H1 (cell line): ENCODE measurements at regions not wholly inside any gene's neighbourhood (a gene's known extent, or its start where the extent isn't known, plus 50 kb on each side); places are given as distances from the start of the nearest gene placed in this dataset.

Source experiments
- CTCF ChIA-PET: fragments of 300-600 bp; sonication (Branson Sonifier 250); formaldehyde crosslinking; loops from one replicate; lab custom pipeline; 2021; ENCODE audit not compliant: partially characterized antibody; lab: Charles Lee
- POLR2A ChIA-PET: fragments of 300-600 bp; sonication (Branson Sonifier 250); formaldehyde crosslinking; loops from one replicate; lab custom pipeline; 2021; ENCODE audit warnings: inconsistent platforms; ENCODE audit not compliant: partially characterized antibody; lab: Charles Lee
- DNase-seq, 2 experiments: peaks; one replicate each; pipeline versions ENCODE4 v3.0.0 to v3.0.0-alpha.2; 2010 to 2022; ENCODE audit warnings: low spot score in 2 of 2, low read depth in 1 of 2, mixed read lengths in 1 of 2
- FAIRE-seq: peaks from 2 replicates; lab custom pipeline; 2011; peaks lifted over from hg19 to GRCh38; lab: Jason Lieb, UNC
- H2AFZ ChIP-seq: 2 replicates; pipeline ENCODE4 v1.8.1; 2012; ENCODE audit warnings: low read length, inconsistent platforms
- H2AK5ac ChIP-seq: 2 replicates; pipeline ENCODE4 v1.6.1; 2013; ENCODE audit warnings: low read depth, low read length
- H2BK120ac ChIP-seq: replicated peaks from 2 replicates; pipeline ENCODE3; 2013; ENCODE audit warnings: low read depth, low read length, inconsistent platforms
- H2BK12ac ChIP-seq: 2 replicates; pipeline ENCODE4 v1.6.1; 2013; ENCODE audit warnings: low read depth, low read length
- H2BK15ac ChIP-seq: 2 replicates; pipeline ENCODE4 v1.6.1; 2013; ENCODE audit warnings: low read length
- H2BK20ac ChIP-seq: 2 replicates; pipeline ENCODE4 v1.6.1; 2013; ENCODE audit warnings: low read length
- H2BK5ac ChIP-seq: 2 replicates; pipeline ENCODE4 v1.6.1; 2013; ENCODE audit warnings: low read depth, low read length
- H3K14ac ChIP-seq: 2 replicates; pipeline ENCODE4 v1.6.1; 2013; ENCODE audit warnings: inconsistent platforms; ENCODE audit not compliant: insufficient read length
- H3K18ac ChIP-seq: 2 replicates; pipeline ENCODE4 v1.6.1; 2013; ENCODE audit warnings: low read length; ENCODE audit errors: extremely low read depth
- H3K23ac ChIP-seq: 2 replicates; pipeline ENCODE4 v1.6.1; 2013; ENCODE audit warnings: inconsistent platforms; ENCODE audit not compliant: insufficient read length
- H3K23me2 ChIP-seq: 2 replicates; pipeline ENCODE4 v1.6.1; 2013; ENCODE audit warnings: low read depth, low read length
- H3K27ac ChIP-seq: 2 replicates; pipeline ENCODE4 v1.6.1; 2011; ENCODE audit warnings: low read depth, low read length, inconsistent platforms
- H3K27me3 ChIP-seq, 4 experiments: replicated peaks in 1 of 4; 1 replicate in 1 of 4; 2 replicates in 3 of 4; pipeline versions ENCODE4 v1.6.1 to v1.8.1; 2011 to 2013; ENCODE audit warnings: low read length in 3 of 4, mild to moderate bottlenecking in 3 of 4, inconsistent platforms in 2 of 4, mixed read lengths in 2 of 4, moderate library complexity in 1 of 4; ENCODE audit not compliant: control insufficient read depth in 3 of 4, insufficient read depth in 3 of 4; ENCODE audit errors: extremely low read depth in 1 of 4
- H3K36me3 ChIP-seq, 4 experiments: 2 replicates each; pipeline versions ENCODE4 v1.6.1 to v1.8.1; 2011 to 2013; ENCODE audit warnings: mild to moderate bottlenecking in 4 of 4, low read length in 3 of 4, moderate library complexity in 2 of 4, control low read depth in 1 of 4, inconsistent platforms in 1 of 4; ENCODE audit not compliant: insufficient read depth in 4 of 4, control insufficient read depth in 2 of 4
- H3K4ac ChIP-seq: replicated peaks from 2 replicates; pipeline ENCODE3; 2013; ENCODE audit warnings: low read length, low read depth, mixed read lengths, inconsistent platforms; ENCODE audit not compliant: insufficient read length
- H3K4me1 ChIP-seq, 4 experiments: replicated peaks in 1 of 4; 1 replicate in 1 of 4; 2 replicates in 3 of 4; pipeline versions ENCODE4 v1.6.1 to v1.8.1; 2011 to 2013; ENCODE audit warnings: low read length in 3 of 4, inconsistent platforms in 2 of 4, mixed read lengths in 1 of 4; ENCODE audit not compliant: insufficient read depth in 4 of 4, control insufficient read depth in 3 of 4
- H3K4me2 ChIP-seq, 2 experiments: 2 replicates each; pipeline versions ENCODE4 v1.6.1 to v1.8.1; 2011 to 2013; ENCODE audit warnings: low read depth in 2 of 2, low read length in 2 of 2, control low read depth in 1 of 2, inconsistent platforms in 1 of 2, mild to moderate bottlenecking in 1 of 2; ENCODE audit not compliant: insufficient read depth in 1 of 2
- H3K4me3 ChIP-seq, 4 experiments: fragments of 200-600, 300-600 bp in 1 of 4; sonication (generic), shearing (Covaris generic), sonication (Bioruptor Twin) in 1 of 4; 2 replicates each; pipeline versions ENCODE4 v1.5.1 to v1.8.1; 2011 to 2016; ENCODE audit warnings: low read length in 4 of 4, low read depth in 3 of 4, control low read depth in 2 of 4, inconsistent platforms in 2 of 4, mild to moderate bottlenecking in 2 of 4, mixed read lengths in 1 of 4, moderate library complexity in 1 of 4; ENCODE audit not compliant: insufficient read depth in 2 of 4; ENCODE audit errors: extremely low read depth in 1 of 4
- H3K56ac ChIP-seq: replicated peaks from 2 replicates; pipeline ENCODE3; 2013; ENCODE audit warnings: low read depth, mild to moderate bottlenecking, mixed read lengths, low read length, inconsistent platforms; ENCODE audit not compliant: insufficient read length
- H3K79me1 ChIP-seq: 2 replicates; pipeline ENCODE4 v1.6.1; 2013; ENCODE audit warnings: low read depth, low read length, control low read depth
- H3K79me2 ChIP-seq, 2 experiments: 2 replicates each; pipeline versions ENCODE4 v1.6.1 to v1.8.1; 2012 to 2013; ENCODE audit warnings: low read length in 2 of 2, mild to moderate bottlenecking in 2 of 2, inconsistent platforms in 1 of 2; ENCODE audit not compliant: insufficient read depth in 2 of 2, control insufficient read depth in 1 of 2
- H3K9ac ChIP-seq, 4 experiments: replicated peaks in 1 of 4; 1 replicate in 1 of 4; 2 replicates in 3 of 4; pipeline versions ENCODE4 v1.6.1 to v1.8.1; 2011 to 2013; ENCODE audit warnings: low read depth in 3 of 4, low read length in 3 of 4, control low read depth in 2 of 4, mild to moderate bottlenecking in 2 of 4, moderate library complexity in 2 of 4, inconsistent platforms in 1 of 4; ENCODE audit errors: extremely low read depth in 1 of 4
- H3K9me3 ChIP-seq, 2 experiments: 2 replicates each; pipeline versions ENCODE4 v1.6.1 to v1.8.1; 2012 to 2013; ENCODE audit warnings: mild to moderate bottlenecking in 2 of 2, moderate library complexity in 2 of 2, control low read depth in 1 of 2, inconsistent platforms in 1 of 2, low read depth in 1 of 2, low read length in 1 of 2, mixed read lengths in 1 of 2; ENCODE audit not compliant: insufficient read depth in 2 of 2
- H4K20me1 ChIP-seq, 2 experiments: replicated peaks in 1 of 2; 2 replicates each; pipeline versions ENCODE3 to v1.8.1; 2011 to 2013; ENCODE audit warnings: inconsistent platforms in 2 of 2, low read length in 2 of 2, mild to moderate bottlenecking in 1 of 2; ENCODE audit not compliant: insufficient read depth in 2 of 2, control insufficient read depth in 1 of 2
- H4K5ac ChIP-seq: 2 replicates; pipeline ENCODE4 v1.6.1; 2013; ENCODE audit warnings: low read length, low read depth, mixed read lengths, inconsistent platforms; ENCODE audit not compliant: insufficient read length
- H4K8ac ChIP-seq: 2 replicates; pipeline ENCODE4 v1.8.0; 2013; ENCODE audit warnings: mild to moderate bottlenecking, moderate library complexity, low read length, inconsistent platforms; ENCODE audit not compliant: insufficient read depth; ENCODE audit errors: extremely low read depth
- H4K91ac ChIP-seq: replicated peaks from 2 replicates; pipeline ENCODE3; 2013; ENCODE audit warnings: low read length, mixed read lengths, inconsistent platforms; ENCODE audit not compliant: insufficient read length
- HDAC6 ChIP-seq: IDR thresholded peaks from one replicate; pipeline ENCODE4 v1.7.1; 2012; ENCODE audit warnings: low read depth, mild to moderate bottlenecking, inconsistent platforms, low read length, moderate library complexity
- JUN ChIP-seq: IDR thresholded peaks from 2 replicates; pipeline ENCODE4 v1.6.1; 2011; ENCODE audit warnings: low read depth, mild to moderate bottlenecking, improper control_type of control experiment, low read length
- JUND ChIP-seq: IDR thresholded peaks from 2 replicates; pipeline ENCODE4 v1.6.1; 2011; ENCODE audit warnings: mild to moderate bottlenecking, improper control_type of control experiment, low read length
- KDM1A ChIP-seq: fragments of 200-600, 300-600 bp; sonication (generic); IDR thresholded peaks from 2 replicates; pipeline ENCODE4 v1.7.1; 2016; ENCODE audit warnings: mild to moderate bottlenecking, low read length, borderline replicate concordance
- PHF8 ChIP-seq: fragments of 200-600 bp; sonication (generic); conservative IDR thresholded peaks from 2 replicates; pipeline ENCODE4 v1.7.1; 2012; ENCODE audit warnings: low read depth, mild to moderate bottlenecking, inconsistent platforms, low read length, moderate library complexity
- SAP30 ChIP-seq: fragments of 300-600 bp; sonication (generic); IDR thresholded peaks from 2 replicates; pipeline ENCODE4 v1.7.1; 2012; ENCODE audit warnings: low read length, moderate library complexity, mild to moderate bottlenecking, inconsistent platforms; ENCODE audit not compliant: insufficient read depth, insufficient replicate concordance
- SIX5 ChIP-seq: IDR thresholded peaks from 2 replicates; pipeline ENCODE4 v1.6.1; 2011; ENCODE audit warnings: mild to moderate bottlenecking, low read depth, low read length
- SP1 ChIP-seq: IDR thresholded peaks from 2 replicates; pipeline ENCODE4 v1.6.1; 2011; ENCODE audit warnings: low read depth, low read length
- SUZ12 ChIP-seq: fragments of 200-600 bp; sonication (generic); IDR thresholded peaks from 2 replicates; pipeline ENCODE4 v1.6.1; 2012; ENCODE audit warnings: mild to moderate bottlenecking, inconsistent platforms, low read length, moderate library complexity, mixed read lengths
- TAF1 ChIP-seq: IDR thresholded peaks from 2 replicates; pipeline ENCODE4 v1.6.1; 2011; ENCODE audit warnings: mild to moderate bottlenecking, low read depth, low read length
- ZNF274 ChIP-seq: IDR thresholded peaks from 2 replicates; pipeline ENCODE4 v1.7.0; 2012; ENCODE audit warnings: low read length, borderline replicate concordance; ENCODE audit errors: extremely low read depth
- WGBS, 2 experiments: shearing (Covaris generic) in 1 of 2; methylation state at CpG; one replicate each; pipeline versions ENCODE4 v1.1.6 to v1.1.7; 2013 to 2015; ENCODE audit warnings: low lambda C conversion rate in 2 of 2, mixed read lengths in 2 of 2, inconsistent platforms in 1 of 2, low coverage in 1 of 2, missing lambda C conversion rate in 1 of 2; ENCODE audit not compliant: insufficient replicate concordance in 2 of 2, insufficient coverage in 1 of 2, insufficient read length in 1 of 2; ENCODE audit errors: extremely low coverage in 1 of 2, missing lambda C conversion rate in 1 of 2; 5-methylcytosine and 5-hydroxymethylcytosine counted together
- TF ChIP-seq, protein P1 (sequence below): IDR thresholded peaks from 2 replicates; pipeline ENCODE4 v1.6.1; 2012; ENCODE audit warnings: low read length, inconsistent platforms
- TF ChIP-seq, protein P2 (sequence below): IDR thresholded peaks from 2 replicates; pipeline ENCODE4 v1.6.1; 2011; ENCODE audit warnings: low read length, improper control_type of control experiment

DNA sequence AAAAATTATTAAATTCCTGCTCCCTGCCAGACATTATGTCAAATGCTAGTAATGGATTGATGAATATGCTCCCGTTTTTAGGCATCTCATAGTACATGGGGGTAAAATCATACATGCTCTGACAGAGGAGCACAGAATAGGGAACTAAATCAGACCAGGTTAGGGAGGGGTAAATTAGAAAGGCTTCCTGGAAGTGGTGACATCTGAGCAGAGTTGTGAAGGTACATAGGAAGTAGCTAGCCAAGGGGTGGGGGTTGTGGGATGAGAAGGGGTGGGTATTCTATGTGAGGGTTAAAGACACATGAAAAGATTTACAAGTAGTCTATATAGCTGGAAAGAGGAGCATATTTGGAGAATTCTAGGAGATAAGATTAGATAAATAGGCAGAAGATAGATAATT lies 171.7 kb upstream of the FBXO33 start:
- DNase-seq (no peak), FAIRE-seq (no peak)
- Histone ChIP-seq H4K8ac (no peak overlapping the region), H2BK20ac (no peak overlapping the region), H3K36me3 (no peaks in the 10 kb centered on the region), H3K79me1 (no peaks in the 10 kb centered on the region), H3K27me3 (no peaks in the 10 kb centered on the region), H3K4ac (no peak overlapping the region), H2BK15ac (no peak overlapping the region), H4K5ac (no peak overlapping the region), H3K79me2 (no peaks in the 10 kb centered on the region), H3K4me3 (no peak overlapping the region), H4K91ac (no peak overlapping the region), H3K23ac (no peak overlapping the region), H2BK120ac (no peak overlapping the region), H3K56ac (no peak overlapping the region), H3K27ac (no peak overlapping the region), H3K9ac (no peak overlapping the region), H2BK5ac (no peak overlapping the region), H3K18ac (no peak overlapping the region), H3K9me3 (no peaks in the 10 kb centered on the region), H3K4me2 (no peak overlapping the region), H3K4me1 (no peaks in the 10 kb centered on the region), H4K20me1 (no peaks in the 10 kb centered on the region), H3K14ac (no peak overlapping the region), H2BK12ac (no peak overlapping the region), H2AFZ (no peak overlapping the region), H2AK5ac (no peak overlapping the region), H3K23me2 (no peaks in the 10 kb centered on the region; the same call in 1 of the 2 replicates)
- ChIA-PET POLR2A (no interaction called here), CTCF (no interaction called here)
- TF ChIP-seq JUND: no peak
- TF ChIP-seq SP1: no peak
- TF ChIP-seq SIX5: no peak
- TF ChIP-seq, protein P1, sequence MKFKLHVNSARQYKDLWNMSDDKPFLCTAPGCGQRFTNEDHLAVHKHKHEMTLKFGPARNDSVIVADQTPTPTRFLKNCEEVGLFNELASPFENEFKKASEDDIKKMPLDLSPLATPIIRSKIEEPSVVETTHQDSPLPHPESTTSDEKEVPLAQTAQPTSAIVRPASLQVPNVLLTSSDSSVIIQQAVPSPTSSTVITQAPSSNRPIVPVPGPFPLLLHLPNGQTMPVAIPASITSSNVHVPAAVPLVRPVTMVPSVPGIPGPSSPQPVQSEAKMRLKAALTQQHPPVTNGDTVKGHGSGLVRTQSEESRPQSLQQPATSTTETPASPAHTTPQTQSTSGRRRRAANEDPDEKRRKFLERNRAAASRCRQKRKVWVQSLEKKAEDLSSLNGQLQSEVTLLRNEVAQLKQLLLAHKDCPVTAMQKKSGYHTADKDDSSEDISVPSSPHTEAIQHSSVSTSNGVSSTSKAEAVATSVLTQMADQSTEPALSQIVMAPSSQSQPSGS: no peak
- TF ChIP-seq SUZ12: no peak
- TF ChIP-seq, protein P2, sequence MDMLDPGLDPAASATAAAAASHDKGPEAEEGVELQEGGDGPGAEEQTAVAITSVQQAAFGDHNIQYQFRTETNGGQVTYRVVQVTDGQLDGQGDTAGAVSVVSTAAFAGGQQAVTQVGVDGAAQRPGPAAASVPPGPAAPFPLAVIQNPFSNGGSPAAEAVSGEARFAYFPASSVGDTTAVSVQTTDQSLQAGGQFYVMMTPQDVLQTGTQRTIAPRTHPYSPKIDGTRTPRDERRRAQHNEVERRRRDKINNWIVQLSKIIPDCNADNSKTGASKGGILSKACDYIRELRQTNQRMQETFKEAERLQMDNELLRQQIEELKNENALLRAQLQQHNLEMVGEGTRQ: no peak
- no peak for TF ChIP-seq PHF8
- TF ChIP-seq TAF1: no peak
- TF ChIP-seq ZNF274: no peak
- no peak for TF ChIP-seq HDAC6
- TF ChIP-seq SAP30: no peak
- no peak for TF ChIP-seq JUN
- TF ChIP-seq KDM1A: no peak
- WGBS, 2 experiments: 77% methylated on average over 1 of the region's 1 CpG; no CpG with 5 or more reads in 1 of the 2 experiments
